K562 (cell line): ENCODE measurements at regions not wholly inside any gene's neighbourhood (a gene's known extent, or its start where the extent isn't known, plus 50 kb on each side); places are given as distances from the start of the nearest gene placed in this dataset.

ENCODE experiments used
- ATAC-seq: fragments of 200-7000 bp; cut with Tn5 transposase; 3 replicates; pipeline ENCODE4 v1.9.1; 2020; ENCODE audit warnings: moderate library complexity
- BruUV-seq: library from RNA; stranded (reverse); fragments of 400-500 nt; replicated peaks from 2 replicates; lab custom pipeline; 2021; lab: Mats Ljungman, UMichigan
- CTCF ChIA-PET: fragments of 300-600 bp; formaldehyde crosslinking; extraction: SDS; loops from one replicate; lab custom pipeline; 2021; ENCODE audit warnings: low intra/inter-chr PET ratio; lab: Yijun Ruan, JAX
- POLR2A ChIA-PET: fragments of 300-600, 350-650 bp; sonication (Branson Sonifier 250); formaldehyde crosslinking; extraction: SDS; loops from one replicate; lab custom pipeline; 2021; ENCODE audit warnings: antibody characterized with exemption, inconsistent platforms; lab: Yijun Ruan, JAX
- DNase-seq, 4 experiments: peaks; one replicate each; pipeline versions ENCODE4 v3.0.0 to v3.0.0-alpha.2; 2011 to 2018; ENCODE audit warnings: low spot score in 3 of 4, mixed read lengths in 3 of 4; ENCODE audit errors: extremely low read depth in 1 of 4
- FAIRE-seq: peaks from 2 replicates; lab custom pipeline; 2011; peaks lifted over from hg19 to GRCh38; lab: Jason Lieb, UNC
- H2AFZ ChIP-seq: 2 replicates; pipeline ENCODE4 v1.6.0; 2011; ENCODE audit warnings: low read depth, low read length, control low read depth, inconsistent platforms
- H3K27ac ChIP-seq: fragments of 200-600 bp; 3 replicates; pipeline ENCODE4 v1.8.0; 2011; ENCODE audit warnings: low read depth, mild to moderate bottlenecking, control low read depth, inconsistent platforms, low read length, moderate library complexity, mixed read lengths; ENCODE audit errors: extremely low read depth
- H3K27me3 ChIP-seq, 2 experiments: fragments of 300-600 bp in 1 of 2; 2 replicates in 1 of 2; 3 replicates in 1 of 2; pipeline versions ENCODE4 v1.6.0 to v1.8.0; 2011; ENCODE audit warnings: inconsistent platforms in 2 of 2, low read length in 2 of 2, mild to moderate bottlenecking in 1 of 2, mixed read lengths in 1 of 2, moderate library complexity in 1 of 2; ENCODE audit not compliant: control insufficient read depth in 2 of 2, insufficient read depth in 2 of 2
- H3K36me3 ChIP-seq: fragments of 300-600 bp; 3 replicates; pipeline ENCODE4 v1.8.0; 2011; ENCODE audit warnings: mild to moderate bottlenecking, low read length, inconsistent platforms; ENCODE audit not compliant: control insufficient read depth, insufficient read depth
- H3K4me1 ChIP-seq, 2 experiments: fragments of 200-600 bp in 1 of 2; replicated peaks in 1 of 2; 2 replicates in 1 of 2; 3 replicates in 1 of 2; pipeline versions ENCODE4 v1.5.1 to v1.8.0; 2011; ENCODE audit warnings: inconsistent platforms in 2 of 2, low read length in 2 of 2, mild to moderate bottlenecking in 1 of 2, mixed read lengths in 1 of 2, moderate library complexity in 1 of 2; ENCODE audit not compliant: control insufficient read depth in 2 of 2, insufficient read depth in 2 of 2
- H3K4me2 ChIP-seq: 2 replicates; pipeline ENCODE4 v1.6.1; 2011; ENCODE audit warnings: low read length, control low read depth, inconsistent platforms, mixed read lengths; ENCODE audit not compliant: insufficient read depth
- H3K4me3 ChIP-seq: fragments of 200-600 bp; sonication (generic), shearing (Covaris generic); 2 replicates; pipeline ENCODE4 v1.5.1; 2016; ENCODE audit warnings: control low read depth, inconsistent platforms
- H3K79me2 ChIP-seq: fragments of 200-600 bp; 3 replicates; pipeline ENCODE4 v1.8.0; 2011; ENCODE audit warnings: low read length, inconsistent platforms; ENCODE audit not compliant: control insufficient read depth, insufficient read depth
- H3K9ac ChIP-seq, 2 experiments: 2 replicates each; pipeline versions ENCODE4 v1.6.0 to v1.6.1; 2011; ENCODE audit warnings: low read depth in 2 of 2, low read length in 2 of 2, control low read depth in 1 of 2, inconsistent platforms in 1 of 2, mild to moderate bottlenecking in 1 of 2, mixed read lengths in 1 of 2; ENCODE audit not compliant: insufficient read depth in 1 of 2
- H3K9me1 ChIP-seq: one replicate; pipeline ENCODE4 v1.6.0; 2011; ENCODE audit warnings: inconsistent platforms, mild to moderate bottlenecking, low read length, moderate library complexity; ENCODE audit not compliant: control insufficient read depth, insufficient read depth
- H3K9me3 ChIP-seq: replicated peaks from 2 replicates; pipeline ENCODE4 v1.5.1; 2011; ENCODE audit warnings: low read depth, low read length, inconsistent platforms; ENCODE audit not compliant: control insufficient read depth, insufficient read depth
- H4K20me1 ChIP-seq: replicated peaks from 2 replicates; pipeline ENCODE4 v1.6.1; 2011; ENCODE audit warnings: low read length, inconsistent platforms, mixed read lengths; ENCODE audit not compliant: control insufficient read depth, insufficient read depth
- BRD9 ChIP-seq: fragments of 450-650 bp; IDR thresholded peaks from 2 replicates; pipeline ENCODE4 v1.6.1; 2018; ENCODE audit warnings: low read depth; ENCODE audit not compliant: partially characterized antibody
- PCBP1 ChIP-seq: fragments of 200-400 bp; formaldehyde crosslinking; IDR thresholded peaks from 2 replicates; pipeline ENCODE4 v1.6.1; 2018; ENCODE audit warnings: mild to moderate bottlenecking, low read depth, low read length; ENCODE audit not compliant: poor library complexity, severe bottlenecking
- POLR2H ChIP-seq: IDR thresholded peaks from 2 replicates; pipeline ENCODE4 v1.6.1; 2016; ENCODE audit warnings: missing genetic modification characterization, low read depth, mild to moderate bottlenecking, control low read depth, missing compliant biosample characterization, moderate library complexity
- SMAD1 ChIP-seq: fragments of 150-350 bp; IDR thresholded peaks from 2 replicates; pipeline ENCODE4 v1.6.1; 2014; ENCODE audit warnings: low read length, low read depth; ENCODE audit not compliant: partially characterized antibody
- ZBTB9 ChIP-seq: fragments of 450-650 bp; formaldehyde crosslinking; IDR thresholded peaks from 2 replicates; pipeline ENCODE4 v1.4.0; 2020; ENCODE audit warnings: mild to moderate bottlenecking, moderate library complexity
- ZFX ChIP-seq: sonication (generic); formaldehyde crosslinking; IDR thresholded peaks from 2 replicates; pipeline ENCODE4 v1.8.0; 2022; ENCODE audit warnings: mild to moderate bottlenecking, missing genetic modification reagents, moderate library complexity
- WGBS: fragments of 100-300 bp; shearing (Covaris generic); methylation state at CpG from one replicate; pipeline ENCODE4 v1.1.6; 2016; ENCODE audit warnings: low coverage, mixed read lengths; ENCODE audit not compliant: insufficient coverage; ENCODE audit errors: missing lambda C conversion rate; 5-methylcytosine and 5-hydroxymethylcytosine counted together
- in situ Hi-C: fragments of 300-500 bp; cut with MboI; formaldehyde crosslinking; loops from 4 replicates; pipeline ENCODE4 v1.15.0; 2018; ENCODE audit warnings: inconsistent platforms, mixed read lengths
- intact Hi-C: fragments of 100-400 bp; cut with micrococcal nuclease; formaldehyde crosslinking; loops from 2 replicates; pipeline ENCODE4 v1.14.2; 2022

GRCh38 chr12:40508421-40508820 is 183.8 kb upstream of the CNTN1 start (continued):
- TF ChIP-seq SMAD1: no peak

GRCh38 chr12:40511341-40511740 is 180.9 kb upstream of the CNTN1 start:
- POLR2A ChIA-PET: no interaction called here
- FAIRE-seq: no peak
- H3K79me2 ChIP-seq: no peaks in the 10 kb centered on the region

More at GRCh38 chr12:40511341-40511740, 180.9 kb upstream of the CNTN1 start:
- H3K36me3 ChIP-seq: no peaks in the 10 kb centered on the region
- H3K9me3 ChIP-seq: no peaks in the 10 kb centered on the region; the same call in 1 of the 2 replicates
- ATAC-seq: no peak
- no peak for DNase-seq
- H3K9ac ChIP-seq: no peak overlapping the region
- intact Hi-C loops: no loop called here
- no TSS peak for BruUV-seq
- no peaks in the 10 kb centered on the region for H3K27me3 ChIP-seq
- no peaks in the 10 kb centered on the region for H3K9me1 ChIP-seq
- H3K4me3 ChIP-seq: no peak overlapping the region
- TF ChIP-seq BRD9 (no peak), ZBTB9 (CRISPR knock-in tag) (no peak), PCBP1 (no peak), ZFX (CRISPR knock-in tag) (no peak), POLR2H (tag) (no peak)
- TF ChIP-seq, all 486 proteins: peak for 0
- CTCF ChIA-PET: no interaction called here
- H2AFZ ChIP-seq: no peak overlapping the region
- H3K27ac ChIP-seq: no peak overlapping the region
- no peaks in the 10 kb centered on the region for H3K4me1 ChIP-seq
- H3K4me2 ChIP-seq: no peak overlapping the region
- in situ Hi-C loops: no loop called here
- no peaks in the 10 kb centered on the region for H4K20me1 ChIP-seq
- WGBS: 7% methylated on average over 5 of the region's 5 CpGs
